Neural cell (in vitro differentiated cells): ENCODE measurements at regions not wholly inside any gene's neighbourhood (a gene's known extent, or its start where the extent isn't known, plus 50 kb on each side); places are given as distances from the start of the nearest gene placed in this dataset.

Experiments
- H2AFZ ChIP-seq: fragments of 200-600, 300-800 bp; sonication (generic), shearing (Covaris generic); 2 replicates; pipeline ENCODE4 v1.6.0; 2014; ENCODE audit warnings: low read depth, mild to moderate bottlenecking, antibody characterized with exemption, low read length, moderate library complexity
- H3F3A ChIP-seq: fragments of 200-600 bp; shearing (Covaris generic); 2 replicates; pipeline ENCODE4 v1.6.1; 2016; ENCODE audit warnings: mild to moderate bottlenecking, moderate library complexity, mixed read lengths, antibody characterized with exemption, low read length; ENCODE audit not compliant: insufficient read depth, poor library complexity, severe bottlenecking
- H3K27ac ChIP-seq: fragments of 200-600, 300-800 bp; sonication (generic), shearing (Covaris generic); 2 replicates; pipeline ENCODE4 v1.5.1; 2014; ENCODE audit warnings: mild to moderate bottlenecking, low read length, moderate library complexity
- H3K27me3 ChIP-seq: fragments of 300-800, 200-600 bp; sonication (generic), shearing (Covaris generic); 2 replicates; pipeline ENCODE4 v1.6.0; 2014; ENCODE audit warnings: mild to moderate bottlenecking, low read depth, low read length, moderate library complexity; ENCODE audit not compliant: insufficient read depth
- H3K36me3 ChIP-seq: fragments of 300-800, 200-600 bp; sonication (generic), shearing (Covaris generic); 2 replicates; pipeline ENCODE4 v1.5.1; 2014; ENCODE audit warnings: mild to moderate bottlenecking, antibody characterized with exemption, low read length, moderate library complexity; ENCODE audit not compliant: insufficient read depth
- H3K4me2 ChIP-seq: fragments of 300-800, 200-600 bp; sonication (generic), shearing (Covaris generic); 2 replicates; pipeline ENCODE4 v1.6.0; 2014; ENCODE audit warnings: mild to moderate bottlenecking, low read length
- H3K4me3 ChIP-seq: fragments of 300-800, 200-600 bp; sonication (generic), shearing (Covaris generic); 2 replicates; pipeline ENCODE4 v1.5.1; 2014; ENCODE audit warnings: mild to moderate bottlenecking, low read length, moderate library complexity
- H3K79me2 ChIP-seq: fragments of 200-600 bp; shearing (Covaris generic); replicated peaks from 2 replicates; pipeline ENCODE4 v1.6.0; 2014; ENCODE audit warnings: mild to moderate bottlenecking, low read length, moderate library complexity; ENCODE audit not compliant: insufficient read depth
- H3K9ac ChIP-seq: fragments of 300-800, 200-600 bp; sonication (generic), shearing (Covaris generic); 2 replicates; pipeline ENCODE4 v1.6.1; 2016; ENCODE audit warnings: mild to moderate bottlenecking, low read length, mixed read lengths
- H3K9me2 ChIP-seq: fragments of 200-600 bp; shearing (Covaris generic); 2 replicates; pipeline ENCODE4 v1.6.1; 2016; ENCODE audit warnings: mild to moderate bottlenecking, low read length, mixed read lengths; ENCODE audit not compliant: insufficient read depth
- H3K9me3 ChIP-seq: fragments of 200-600, 300-800 bp; sonication (generic), shearing (Covaris generic); 2 replicates; pipeline ENCODE4 v1.6.1; 2016; ENCODE audit warnings: mild to moderate bottlenecking, mixed run types, low read length, moderate library complexity, mixed read lengths
- H4K20me1 ChIP-seq: fragments of 200-600 bp; shearing (Covaris generic); 2 replicates; pipeline ENCODE4 v1.6.1; 2016; ENCODE audit warnings: mild to moderate bottlenecking, mixed run types; ENCODE audit not compliant: insufficient read depth
- CTCF ChIP-seq: fragments of 450-650 bp; IDR thresholded peaks from 2 replicates; pipeline ENCODE4 v1.5.1; 2014; ENCODE audit warnings: antibody characterized with exemption, mild to moderate bottlenecking, moderate library complexity; ENCODE audit not compliant: poor library complexity, severe bottlenecking
- EP300 ChIP-seq: fragments of 450-650 bp; conservative IDR thresholded peaks from 2 replicates; pipeline ENCODE4 v1.6.1; 2014; ENCODE audit warnings: antibody characterized with exemption, mild to moderate bottlenecking, moderate library complexity; ENCODE audit not compliant: poor library complexity, severe bottlenecking
- EZH2 ChIP-seq: fragments of 200-600, 300-800 bp; shearing (Covaris generic), sonication (generic); IDR thresholded peaks from 2 replicates; pipeline ENCODE4 v1.6.1; 2014; ENCODE audit warnings: antibody characterized with exemption, low read length, borderline replicate concordance, mild to moderate bottlenecking; ENCODE audit not compliant: insufficient read depth, poor library complexity, severe bottlenecking
- MXI1 ChIP-seq: fragments of 450-650 bp; conservative IDR thresholded peaks from 2 replicates; pipeline ENCODE4 v1.6.1; 2014; ENCODE audit warnings: antibody characterized with exemption, mild to moderate bottlenecking; ENCODE audit not compliant: poor library complexity, severe bottlenecking
- POLR2AphosphoS5 ChIP-seq: IDR thresholded peaks from 2 replicates; pipeline ENCODE4 v1.6.1; 2012
- RAD21 ChIP-seq: fragments of 450-650 bp; conservative IDR thresholded peaks from 2 replicates; pipeline ENCODE4 v1.6.1; 2014; ENCODE audit warnings: antibody characterized with exemption, mild to moderate bottlenecking, moderate library complexity
- REST ChIP-seq: IDR thresholded peaks from 2 replicates; pipeline ENCODE4 v1.6.1; 2012; ENCODE audit warnings: borderline replicate concordance
- SMC3 ChIP-seq: fragments of 450-650 bp; conservative IDR thresholded peaks from 2 replicates; pipeline ENCODE4 v1.6.1; 2014; ENCODE audit warnings: antibody characterized with exemption, mild to moderate bottlenecking, moderate library complexity; ENCODE audit not compliant: poor library complexity
- TAF1 ChIP-seq: IDR thresholded peaks from 2 replicates; pipeline ENCODE4 v1.6.1; 2012; ENCODE audit warnings: low read depth

- no peak overlapping the region for H3K27ac ChIP-seq
Measured at GRCh38 chr15:89393056-89393455, 58.4 kb upstream of the POLG start.

DNA sequence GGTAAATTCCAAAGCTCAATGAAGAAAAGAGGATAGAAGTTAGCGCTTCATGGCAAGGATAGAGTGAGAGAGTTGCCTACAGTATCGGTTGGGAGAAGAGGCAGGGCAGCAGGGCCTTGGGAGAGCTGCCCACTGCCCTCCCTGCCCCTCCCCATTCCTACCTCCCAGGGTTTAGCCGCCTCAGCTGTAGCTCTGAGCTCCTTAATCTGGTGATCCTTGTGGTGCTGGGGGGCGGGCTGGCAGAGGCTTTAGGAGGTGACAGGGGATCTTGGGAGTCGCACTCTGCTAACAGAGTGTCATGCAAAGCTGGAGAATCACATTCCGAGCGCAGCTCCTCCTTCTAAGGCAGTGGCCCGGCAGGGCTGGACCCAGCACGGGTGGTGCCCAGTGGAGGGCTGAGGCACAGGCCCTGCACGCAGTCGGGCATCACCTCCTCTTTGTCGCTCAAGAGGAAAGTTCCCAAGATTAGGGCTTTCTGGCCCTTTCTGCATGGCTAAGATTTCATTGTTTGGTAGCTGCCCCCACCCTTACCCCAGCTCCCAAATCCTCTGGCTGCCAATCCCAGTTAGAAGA is 57.1 kb upstream of the POLG start:
- H3K9me2 ChIP-seq, result no peaks in the 10 kb centered on the region
- no peaks in the 10 kb centered on the region for H3K9me3 ChIP-seq
- no peak overlapping the region for H2AFZ ChIP-seq
- H4K20me1 ChIP-seq, result no peaks in the 10 kb centered on the region
- no peaks in the 10 kb centered on the region for H3K36me3 ChIP-seq
- H3K4me3 ChIP-seq, result no peak overlapping the region
- no peak overlapping the region for H3K4me2 ChIP-seq
- H3K79me2 ChIP-seq, result no peaks in the 10 kb centered on the region
- no peaks in the 10 kb centered on the region for H3K27me3 ChIP-seq
- H3K9ac ChIP-seq, result no peak overlapping the region
- H3K27ac ChIP-seq, result no peak overlapping the region
- no peaks in the 10 kb centered on the region for H3F3A ChIP-seq
- TF ChIP-seq REST, result no peak
- TF ChIP-seq CTCF, result no peak
- no peak for TF ChIP-seq SMC3
- no peak for TF ChIP-seq EP300
- no peak for TF ChIP-seq RAD21
- TF ChIP-seq POLR2AphosphoS5, result no peak
- no peak for TF ChIP-seq TAF1

More at GRCh38 chr15:89393056-89393455, 58.4 kb upstream of the POLG start:
- Histone ChIP-seq H4K20me1 (no peaks in the 10 kb centered on the region), H3K79me2 (no peaks in the 10 kb centered on the region), H3K27me3 (no peaks in the 10 kb centered on the region), H3K4me3 (no peak overlapping the region), H3F3A (no peaks in the 10 kb centered on the region), H2AFZ (no peak overlapping the region), H3K9me3 (no peaks in the 10 kb centered on the region), H3K9ac (no peak overlapping the region), H3K36me3 (no peaks in the 10 kb centered on the region), H3K4me2 (no peak overlapping the region), H3K9me2 (no peaks in the 10 kb centered on the region)
- TF ChIP-seq MXI1 (no peak), RAD21 (no peak), POLR2AphosphoS5 (no peak), REST (no peak), EZH2 (no peak), EP300 (no peak), CTCF (no peak), SMC3 (no peak), TAF1 (no peak)
